ENCODE measurements at regions not wholly inside any gene's neighbourhood (a gene's known extent, or its start where the extent isn't known, plus 50 kb on each side); places are given as distances from the start of the nearest gene placed in this dataset.
A peak's percentile ranks its signal among the peaks of the same experiment; 100 is the strongest.

GRCh38 chr10:118110750-118111149 lies 64.0 kb upstream of the RAB11FIP2 start:
- no peak overlapping the region for H3K4me3 Mint-ChIP-seq (ENCODE audit: unreplicated experiment)
- H3K4me1 Mint-ChIP-seq (ENCODE audit: low read depth) = no peaks in the 10 kb centered on the region
- no peak overlapping the region for H3K27ac Mint-ChIP-seq (ENCODE audit: unreplicated experiment)
- H3K9me3 Mint-ChIP-seq (ENCODE audit: low read depth) = no peaks in the 10 kb centered on the region
- TF ChIP-seq CTCF (IDR thresholded peaks at IDR 0.05) = no peak
- H3K36me3 Mint-ChIP-seq (ENCODE audit: low read depth) = no peaks in the 10 kb centered on the region
- H3K27me3 Mint-ChIP-seq (ENCODE audit: low read depth) = peaks cover 1% of the 10 kb centered on the region
- DNase-seq (ENCODE audit: low spot score) = no peak

GRCh38 chr10:118108194-118109026 lies 61.7 kb upstream of the RAB11FIP2 start:
- Mint-ChIP-seq H3K36me3 (ENCODE audit: low read depth) (no peaks in the 10 kb centered on the region), H3K27ac (ENCODE audit: unreplicated experiment) (no peak overlapping the region), H3K27me3 (ENCODE audit: low read depth) (peaks cover 1% of the 10 kb centered on the region), H3K4me3 (ENCODE audit: unreplicated experiment) (no peak overlapping the region), H3K4me1 (ENCODE audit: low read depth) (no peaks in the 10 kb centered on the region), H3K9me3 (ENCODE audit: low read depth) (no peaks in the 10 kb centered on the region)
- no peak for TF ChIP-seq CTCF (IDR thresholded peaks at IDR 0.05)
- DNase-seq (ENCODE audit: low spot score) = no peak

- H3K36me3 Mint-ChIP-seq (ENCODE audit: low read depth) = no peaks in the 10 kb centered on the region
- peaks cover 1% of the 10 kb centered on the region for H3K27me3 Mint-ChIP-seq (ENCODE audit: low read depth)
- H3K4me1 Mint-ChIP-seq (ENCODE audit: low read depth) = peaks cover under 1% of the 10 kb centered on the region
- H3K27ac Mint-ChIP-seq (ENCODE audit: unreplicated experiment) = no peak overlapping the region
- TF ChIP-seq CTCF (IDR thresholded peaks at IDR 0.05) = no peak
- no peaks in the 10 kb centered on the region for H3K9me3 Mint-ChIP-seq (ENCODE audit: low read depth)
- no peak overlapping the region for H3K4me3 Mint-ChIP-seq (ENCODE audit: unreplicated experiment)
- DNase-seq (ENCODE audit: low spot score) = no peak
Observed at GRCh38 chr10:118107541-118107940, 60.8 kb upstream of the RAB11FIP2 start.

- Mint-ChIP-seq H3K4me3 (ENCODE audit: unreplicated experiment) (no peak overlapping the region), H3K27ac (ENCODE audit: unreplicated experiment) (no peak overlapping the region), H3K27me3 (ENCODE audit: low read depth) (peaks cover 1% of the 10 kb centered on the region), H3K36me3 (ENCODE audit: low read depth) (no peaks in the 10 kb centered on the region), H3K4me1 (ENCODE audit: low read depth) (peaks cover 6% of the 10 kb centered on the region), H3K9me3 (ENCODE audit: low read depth) (no peaks in the 10 kb centered on the region)
- TF ChIP-seq CTCF (IDR thresholded peaks at IDR 0.05) = no peak
- no peak for DNase-seq (ENCODE audit: low spot score)
Observed at GRCh38 chr10:118107040-118107439, 60.3 kb upstream of the RAB11FIP2 start.

GRCh38 chr10:118106426-118106825 lies 59.7 kb upstream of the RAB11FIP2 start:
- no peaks in the 10 kb centered on the region for H3K36me3 Mint-ChIP-seq (ENCODE audit: low read depth)
- peaks cover 12% of the 10 kb centered on the region for H3K4me1 Mint-ChIP-seq (ENCODE audit: low read depth)
- TF ChIP-seq CTCF (IDR thresholded peaks at IDR 0.05) = peak; percentile 77
- H3K4me3 Mint-ChIP-seq (ENCODE audit: unreplicated experiment) = no peak overlapping the region
- DNase-seq (ENCODE audit: low spot score) = no peak
- H3K9me3 Mint-ChIP-seq (ENCODE audit: low read depth) = no peaks in the 10 kb centered on the region
- peaks cover 1% of the 10 kb centered on the region for H3K27me3 Mint-ChIP-seq (ENCODE audit: low read depth)
- H3K27ac Mint-ChIP-seq (ENCODE audit: unreplicated experiment) = no peak overlapping the region
